Activated naive CD4-positive, alpha-beta T cell treated with Interleukin-2 at 50 U/mL for 16 hours (primary cell): ENCODE measurements at regions not wholly inside any gene's neighbourhood (a gene's known extent, or its start where the extent isn't known, plus 50 kb on each side); places are given as distances from the start of the nearest gene placed in this dataset.
"Not testable (repeated sequence)": the region's sequence is repeated elsewhere in the genome, so short reads cannot be mapped to it uniquely, and the experiment has no call there.

Source experiments
- DNase-seq: peaks from one replicate; pipeline ENCODE4 v3.0.0-alpha.2; 2020

DNA sequence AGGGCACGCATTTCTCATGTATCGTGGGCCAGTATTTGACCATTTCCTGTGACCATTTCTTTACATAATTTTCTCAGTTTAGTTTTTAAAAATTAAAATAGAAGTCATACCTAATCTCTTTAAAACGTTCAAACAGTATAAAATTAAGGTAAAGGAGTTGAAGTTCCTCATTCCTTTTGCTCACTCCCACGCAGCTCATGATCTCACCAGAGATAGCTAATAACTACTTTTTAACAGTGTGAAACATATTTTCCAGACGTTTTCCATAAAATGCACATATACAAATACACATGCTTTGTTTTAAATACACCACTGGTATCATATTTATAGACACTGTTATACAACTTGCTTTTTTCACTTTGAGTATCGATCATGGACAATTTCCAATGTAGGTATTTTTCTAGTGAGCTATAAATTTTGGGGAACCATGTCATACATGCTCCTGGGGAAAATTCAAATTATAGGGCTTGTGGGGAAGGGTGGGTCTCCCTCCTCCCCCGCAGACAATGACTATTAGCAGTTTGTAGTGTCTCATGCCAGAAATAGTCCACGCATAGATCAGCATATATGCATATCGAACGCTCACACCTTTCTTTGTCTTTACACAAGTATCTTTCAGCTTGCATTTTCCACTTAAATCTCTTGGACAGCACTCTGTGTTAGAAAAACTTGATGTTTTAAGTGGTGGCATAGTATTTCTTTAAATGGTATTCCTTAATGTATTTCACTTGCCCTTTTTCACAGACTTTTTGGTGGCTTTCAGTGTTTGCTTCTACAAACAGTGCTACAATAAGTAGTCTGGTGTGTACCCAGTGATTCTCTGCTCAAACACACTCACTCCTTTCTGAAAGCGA lies 145.5 kb upstream of the ZNF217 start:
- DNase-seq = no peak

DNA sequence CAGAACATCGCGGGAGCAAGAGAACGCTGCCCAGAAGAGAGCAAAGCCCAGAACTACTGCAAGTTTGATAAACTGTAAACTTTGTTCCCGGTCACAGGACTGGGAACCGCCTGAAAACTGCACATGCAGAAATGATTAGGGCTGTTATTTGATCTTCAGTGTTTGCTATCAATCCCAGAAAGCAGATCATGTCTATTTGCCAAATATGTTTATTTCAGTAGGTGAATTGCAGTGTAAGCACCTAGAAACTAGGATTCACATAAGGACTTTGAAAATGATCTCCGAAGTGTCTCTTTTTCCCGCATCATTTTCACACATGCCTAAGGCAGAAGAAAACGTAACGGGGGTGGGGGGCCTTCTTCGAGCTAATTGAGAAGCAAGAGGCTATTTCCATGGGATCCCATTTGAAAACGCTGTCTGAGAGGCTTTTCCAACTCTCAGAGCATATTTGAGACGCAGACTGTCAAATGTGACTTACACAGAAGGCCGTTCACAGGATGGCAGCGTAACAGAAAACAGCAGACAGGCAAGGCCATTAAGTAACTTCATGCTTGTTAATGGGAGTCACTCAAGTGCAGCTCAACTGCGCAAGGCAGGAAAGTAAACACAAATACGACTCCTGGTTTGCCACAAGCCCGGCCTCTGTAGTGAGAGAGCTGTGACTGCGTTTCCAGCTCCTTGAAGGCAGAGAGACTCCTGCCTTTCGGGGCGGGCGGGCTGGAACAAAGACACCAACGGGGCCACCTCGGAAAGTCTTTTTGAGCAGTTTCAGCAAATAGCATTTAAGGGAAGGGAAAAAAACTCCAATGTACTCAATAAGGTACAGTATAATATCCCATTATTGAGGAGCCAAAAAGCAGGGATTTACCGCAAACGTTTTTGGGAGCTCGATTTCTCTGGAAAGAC lies 144.7 kb upstream of the ZNF217 start:
- DNase-seq = no peak

DNA sequence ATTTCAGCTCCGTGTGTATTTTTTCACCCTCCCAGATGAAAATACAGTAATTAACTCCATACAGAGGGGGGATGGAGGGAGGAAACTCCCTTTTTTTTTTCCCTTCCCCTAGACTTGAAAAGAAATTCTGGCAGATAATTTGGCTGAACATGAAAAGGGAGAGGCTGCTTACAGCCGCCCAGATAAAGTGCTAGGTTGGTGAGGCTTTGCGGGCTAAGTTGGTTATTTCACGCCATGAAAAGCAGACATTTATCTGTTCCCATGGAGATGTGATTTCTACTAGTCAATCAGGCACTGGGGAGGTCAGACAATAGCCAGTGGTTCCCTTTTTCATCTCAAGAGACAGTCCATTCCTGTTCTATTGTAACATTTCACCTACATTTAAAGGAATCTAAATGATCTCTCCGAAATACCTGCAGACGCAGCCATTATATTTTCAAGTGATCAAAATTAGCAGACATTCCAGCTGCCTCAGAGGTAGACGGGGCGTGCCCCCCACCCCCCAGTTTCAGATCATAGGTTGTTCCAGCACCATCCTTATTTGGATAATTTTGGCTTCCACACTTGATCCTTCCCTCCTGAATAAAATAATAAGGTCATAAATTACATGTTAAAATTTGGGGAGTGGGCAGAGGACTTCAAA lies 143.9 kb upstream of the ZNF217 start:
- DNase-seq = no peak

DNA sequence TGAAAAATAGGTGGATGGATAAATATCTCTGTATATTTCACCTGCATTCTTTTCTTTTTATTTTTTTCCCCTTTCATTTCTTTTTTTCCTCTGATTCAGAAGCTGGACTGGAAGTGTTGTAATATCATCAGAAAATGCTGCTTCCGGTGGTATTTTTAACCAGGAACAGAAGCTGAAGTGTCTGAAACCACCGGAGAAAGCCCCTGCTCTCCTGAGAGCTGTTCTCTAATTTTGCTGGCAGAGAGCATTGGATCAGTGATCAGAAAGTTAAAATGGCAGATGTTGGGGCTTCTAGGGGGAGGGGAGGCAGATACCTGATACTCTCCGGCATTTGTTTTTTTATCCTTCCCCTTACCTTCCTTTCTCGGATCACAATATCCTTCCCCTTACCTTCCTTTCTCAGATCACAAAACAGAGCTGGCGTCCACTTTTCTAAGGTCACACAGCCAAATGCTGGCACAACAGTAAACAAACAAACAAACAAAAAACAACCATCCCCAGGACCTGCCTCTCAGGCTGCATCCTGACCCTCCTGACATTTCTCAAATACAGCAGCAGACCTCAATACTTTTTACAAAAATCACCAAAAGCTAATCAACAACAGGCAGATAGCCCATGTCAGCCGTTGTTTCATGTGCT lies 143.2 kb upstream of the ZNF217 start:
- no peak for DNase-seq

DNA sequence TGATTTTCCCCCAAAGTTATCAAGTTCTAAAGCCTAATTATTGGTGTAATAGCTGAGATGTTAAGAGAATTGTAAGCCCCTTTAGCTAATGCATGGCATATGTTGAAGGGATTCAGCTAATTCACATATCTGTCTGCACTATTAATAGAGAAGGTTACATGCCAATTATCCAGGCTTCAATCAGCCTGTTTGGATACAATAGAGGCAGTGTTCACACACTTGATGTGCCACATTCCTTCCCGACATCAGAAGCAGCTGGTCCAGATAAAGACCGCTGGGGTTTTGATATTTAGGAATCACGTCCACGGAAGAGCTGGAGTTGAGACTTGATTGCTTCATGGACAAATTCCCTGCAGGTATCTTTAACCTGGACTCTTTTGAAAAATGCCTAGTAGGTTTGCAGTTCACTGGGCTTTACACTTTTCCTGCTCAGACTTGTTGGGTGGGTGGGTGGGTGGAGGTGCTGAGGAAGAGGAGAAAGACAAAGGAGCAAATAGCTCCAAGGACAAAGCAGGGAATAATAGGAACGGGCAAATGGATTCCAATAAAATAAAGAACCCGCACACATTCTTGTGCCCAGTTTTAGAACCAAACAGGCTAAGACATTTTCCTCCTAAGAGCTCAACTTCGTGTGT lies 142.6 kb upstream of the ZNF217 start:
- DNase-seq = no peak

DNA sequence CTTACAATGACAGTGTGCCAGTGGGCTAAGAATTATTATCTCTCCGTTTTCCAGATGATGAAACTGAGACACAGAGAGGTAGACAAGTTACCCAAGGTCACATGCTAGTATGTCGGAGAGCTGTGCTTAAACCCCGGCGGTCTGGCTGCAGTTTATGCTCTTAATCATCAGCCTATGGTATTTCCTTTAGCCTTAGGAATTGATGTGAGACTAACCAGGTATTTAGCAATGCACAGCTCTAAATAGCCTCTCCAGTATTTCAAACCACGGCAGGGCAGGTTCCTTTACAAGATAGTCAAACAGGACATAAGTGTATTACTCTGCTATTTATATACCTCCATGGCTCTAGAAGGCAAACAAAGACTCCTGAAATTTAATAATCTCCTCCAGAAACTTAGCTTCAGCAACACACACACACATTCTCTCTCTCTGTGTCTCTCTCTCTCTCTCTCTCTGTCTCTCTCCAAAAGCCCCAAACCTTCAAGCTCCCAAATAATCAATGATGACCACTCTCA lies 142.0 kb upstream of the ZNF217 start:
- no peak for DNase-seq

DNA sequence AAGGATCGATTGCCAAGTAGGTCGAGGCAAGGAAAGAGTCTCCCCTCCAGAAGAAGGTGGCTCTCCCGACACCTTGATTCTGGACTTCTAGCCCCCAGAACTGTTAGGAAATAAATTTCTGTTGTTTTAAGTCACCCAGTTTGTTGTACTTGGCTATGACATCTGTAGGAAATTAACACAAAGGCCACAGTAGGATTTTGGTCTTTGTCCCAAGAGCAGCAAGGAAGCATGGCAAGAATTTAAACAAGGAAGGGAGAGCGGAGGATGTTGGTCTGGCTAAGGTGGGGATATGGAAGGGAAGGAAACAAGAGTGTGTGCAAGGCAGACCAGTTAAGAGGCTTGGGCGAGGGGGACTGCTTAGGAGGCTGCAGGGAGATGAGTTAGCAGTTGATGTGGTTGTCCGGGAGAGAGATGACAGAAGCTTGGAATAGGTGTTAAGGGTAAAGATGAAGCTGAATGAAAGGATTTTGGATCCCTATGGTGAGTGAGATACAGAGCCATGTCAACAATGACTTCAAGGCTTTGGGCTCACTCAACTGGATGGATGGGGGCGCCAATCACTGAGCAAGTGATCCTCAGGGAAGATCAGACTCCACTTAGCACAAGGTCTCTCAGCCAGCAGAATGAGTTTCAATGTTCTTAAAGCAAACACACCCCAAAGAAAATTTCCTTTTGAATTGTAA lies 140.5 kb upstream of the ZNF217 start:
- DNase-seq = no peak

DNA sequence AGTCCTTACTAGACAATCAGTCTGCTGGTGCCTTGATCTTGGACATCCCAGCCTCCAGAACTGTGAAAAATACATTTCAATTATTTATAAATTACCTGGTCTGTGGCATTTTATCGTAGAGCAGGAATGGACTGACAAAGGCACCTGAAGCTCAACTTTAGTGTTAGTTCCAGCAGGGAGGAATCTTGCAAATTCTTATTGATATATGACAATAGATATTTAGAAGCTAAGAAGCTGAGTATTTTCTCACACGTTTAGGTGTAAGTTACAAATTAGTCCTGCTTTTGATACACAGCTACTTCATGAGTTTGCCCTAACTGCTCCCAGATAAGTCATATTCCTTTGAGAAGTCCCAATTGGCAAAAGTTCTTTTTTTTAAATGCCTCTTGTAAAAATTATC lies 138.0 kb upstream of the ZNF217 start:
- DNase-seq = no peak

DNA sequence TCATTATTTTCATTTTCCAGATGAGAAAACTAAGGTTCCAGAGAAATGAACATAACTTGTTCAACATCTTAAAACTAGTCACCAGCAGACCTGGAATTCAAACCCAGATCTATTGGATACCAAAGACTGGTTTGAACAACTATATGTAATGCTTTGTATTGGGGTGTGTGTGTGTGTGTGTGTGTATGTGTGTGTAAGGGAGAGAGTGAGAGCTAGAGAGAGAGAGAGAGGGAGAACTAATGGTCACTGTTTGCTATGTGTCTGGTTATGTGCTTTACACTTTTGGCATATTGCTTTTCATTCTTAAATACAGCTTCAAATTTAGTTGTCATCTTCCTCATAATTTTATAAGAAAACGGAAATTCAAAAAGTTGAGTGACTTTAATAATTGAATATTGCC lies 134.7 kb upstream of the ZNF217 start:
- no peak for DNase-seq

DNA sequence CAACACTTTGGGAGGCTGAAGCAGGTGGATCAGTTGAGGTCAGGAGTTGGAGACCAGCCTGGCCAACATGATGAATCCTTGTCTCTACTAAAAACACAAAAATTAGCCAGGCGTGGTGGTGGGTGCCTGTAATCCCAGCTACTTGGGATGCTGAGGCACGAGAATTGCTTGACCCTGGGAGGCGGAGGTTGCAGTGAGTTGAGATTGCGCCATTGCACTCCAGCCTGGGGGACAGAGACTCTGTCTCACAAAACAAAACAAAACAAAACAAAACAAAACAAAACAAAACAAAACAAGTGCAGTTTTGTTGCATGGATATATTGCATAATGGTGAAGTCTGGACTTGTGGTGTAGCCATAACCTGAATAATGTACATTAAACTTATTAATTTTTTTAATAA lies 133.6 kb upstream of the ZNF217 start:
- DNase-seq = not testable (repeated sequence)

DNA sequence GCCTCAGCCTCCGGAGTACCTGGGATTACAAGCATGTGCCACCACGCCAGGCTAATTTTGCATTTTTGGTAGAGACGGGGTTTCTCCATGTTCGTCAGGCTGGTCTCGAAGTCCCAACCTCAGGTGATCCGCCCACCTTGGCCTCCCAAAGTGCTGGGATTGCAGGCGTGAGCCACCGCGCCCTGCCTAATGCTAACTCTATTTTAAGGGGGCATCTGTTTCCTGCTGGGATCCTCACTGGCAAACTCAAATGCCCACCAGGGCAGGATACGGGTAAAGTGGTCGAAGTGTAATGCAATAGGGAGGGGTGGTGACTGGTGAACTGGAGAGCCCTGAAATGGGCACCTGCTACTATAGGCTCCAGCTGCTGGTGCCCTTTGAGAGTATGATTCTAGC lies 131.9 kb upstream of the ZNF217 start:
- no peak for DNase-seq

DNA sequence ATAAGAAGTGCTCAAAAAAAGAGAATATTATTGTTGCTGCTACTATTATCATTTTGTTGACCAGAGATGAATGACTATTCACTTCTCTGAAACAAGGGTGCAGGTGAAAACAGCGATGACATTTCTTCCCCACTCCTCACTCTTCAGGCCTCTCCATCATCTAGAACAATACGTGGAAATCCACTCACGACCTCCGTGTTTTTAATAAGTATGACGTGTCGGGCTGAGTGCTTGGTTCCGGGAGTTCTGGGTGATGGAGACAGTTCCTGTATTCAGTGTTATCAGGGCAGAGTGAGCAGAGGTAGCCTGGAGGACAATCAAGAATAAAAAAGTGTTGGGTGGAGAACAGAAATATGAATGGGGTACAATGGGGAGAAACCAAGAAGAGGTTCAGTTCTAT lies 130.0 kb upstream of the ZNF217 start:
- DNase-seq = no peak

DNA sequence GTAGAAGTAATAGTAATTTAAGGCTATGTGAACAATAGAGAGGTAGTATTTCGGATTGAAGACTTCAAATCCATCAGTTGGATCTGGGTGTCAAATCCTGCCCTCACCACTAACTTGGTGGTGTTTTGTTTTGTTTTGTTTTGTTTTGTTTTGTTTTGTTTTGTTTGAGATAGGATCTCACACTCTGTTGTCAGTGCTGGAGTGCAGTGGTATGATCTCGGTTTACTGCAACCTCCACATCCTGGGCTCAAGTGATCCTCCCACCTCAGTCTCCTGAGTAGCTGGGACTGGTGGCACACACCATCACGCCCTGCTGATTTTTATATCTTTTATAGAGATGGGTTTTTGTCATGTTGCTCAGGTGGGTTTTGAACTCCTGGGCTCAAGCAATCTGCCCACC lies 129.4 kb upstream of the ZNF217 start:
- no peak for DNase-seq

DNA sequence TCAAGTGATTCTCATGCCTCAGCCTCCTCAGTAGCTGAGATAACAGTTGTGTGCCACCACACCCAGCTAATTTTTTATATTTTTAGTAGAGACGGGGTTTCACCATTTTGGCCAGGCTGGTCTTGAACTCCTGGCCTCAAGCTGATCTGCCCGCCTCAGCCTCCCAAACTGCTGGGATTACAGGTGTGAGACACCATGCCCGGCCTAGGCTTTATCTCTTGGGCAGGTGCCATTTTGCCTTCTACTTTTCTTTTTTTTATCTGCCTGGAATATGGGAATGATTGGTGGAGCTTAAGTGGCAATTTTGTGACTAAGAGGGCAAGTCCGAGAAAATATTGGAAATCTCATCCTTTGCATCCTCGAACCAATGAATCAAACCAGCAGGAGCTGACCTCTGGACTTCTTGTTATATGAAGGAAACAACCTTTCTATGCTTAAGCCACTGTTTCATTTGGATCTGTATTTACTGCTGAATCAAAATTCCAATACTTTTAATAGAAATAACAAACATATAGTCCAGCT lies 128.9 kb upstream of the ZNF217 start:
- no peak for DNase-seq

DNA sequence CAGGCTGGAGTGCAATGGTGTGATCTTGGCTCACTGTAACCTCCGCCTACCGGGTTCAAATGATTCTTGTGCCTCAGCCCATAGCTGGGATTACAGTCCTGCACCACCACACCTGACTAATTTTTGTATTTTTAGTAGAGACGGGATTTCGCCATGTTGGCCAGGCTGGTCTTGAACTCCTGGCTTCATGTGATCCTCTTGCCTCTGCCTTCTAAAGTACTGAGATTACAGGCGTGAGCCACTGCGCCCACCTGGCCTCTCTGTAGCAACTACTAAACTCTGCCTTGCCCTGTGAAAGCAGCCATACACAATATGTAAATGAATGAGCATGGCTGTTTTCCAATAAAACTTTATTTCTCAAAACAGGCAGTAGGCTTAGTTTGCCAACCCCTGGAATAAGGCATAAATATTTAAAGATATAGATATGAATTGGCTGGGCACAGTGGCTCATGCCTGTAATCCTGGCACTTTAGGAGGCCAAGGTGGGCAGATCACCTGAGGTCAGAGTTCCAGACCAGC lies 127.9 kb upstream of the ZNF217 start:
- not testable (repeated sequence) for DNase-seq

DNA sequence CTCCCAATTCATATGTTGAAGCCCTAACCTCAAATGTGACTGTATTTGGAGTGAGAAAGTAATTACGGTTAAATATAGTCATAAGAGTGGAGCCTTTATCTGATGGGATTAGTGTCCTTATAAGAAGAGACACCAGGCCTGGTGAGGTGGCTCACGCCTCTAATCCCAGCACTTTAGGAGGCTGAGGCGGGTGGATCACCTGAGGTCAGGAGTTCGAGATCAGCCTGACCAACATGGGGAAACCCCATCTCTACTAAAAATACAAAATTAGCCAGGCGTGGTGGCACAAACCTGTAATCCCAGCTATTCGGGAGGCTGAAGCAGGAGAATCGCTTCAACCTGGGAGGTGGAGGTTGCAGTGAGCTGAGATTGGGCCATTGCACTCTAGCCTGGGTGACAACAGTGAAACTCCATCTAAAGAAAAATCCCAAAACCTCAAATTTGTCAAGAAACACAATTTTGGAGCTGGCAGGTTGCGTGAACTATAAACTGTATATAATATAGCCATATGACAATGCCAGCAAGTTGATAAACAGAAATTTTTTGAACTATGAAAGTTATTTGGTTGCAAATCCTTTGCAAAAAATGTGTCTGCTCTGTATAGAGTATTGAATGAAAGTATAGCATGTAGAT lies 125.6 kb upstream of the ZNF217 start:
- not testable (repeated sequence) for DNase-seq

DNA sequence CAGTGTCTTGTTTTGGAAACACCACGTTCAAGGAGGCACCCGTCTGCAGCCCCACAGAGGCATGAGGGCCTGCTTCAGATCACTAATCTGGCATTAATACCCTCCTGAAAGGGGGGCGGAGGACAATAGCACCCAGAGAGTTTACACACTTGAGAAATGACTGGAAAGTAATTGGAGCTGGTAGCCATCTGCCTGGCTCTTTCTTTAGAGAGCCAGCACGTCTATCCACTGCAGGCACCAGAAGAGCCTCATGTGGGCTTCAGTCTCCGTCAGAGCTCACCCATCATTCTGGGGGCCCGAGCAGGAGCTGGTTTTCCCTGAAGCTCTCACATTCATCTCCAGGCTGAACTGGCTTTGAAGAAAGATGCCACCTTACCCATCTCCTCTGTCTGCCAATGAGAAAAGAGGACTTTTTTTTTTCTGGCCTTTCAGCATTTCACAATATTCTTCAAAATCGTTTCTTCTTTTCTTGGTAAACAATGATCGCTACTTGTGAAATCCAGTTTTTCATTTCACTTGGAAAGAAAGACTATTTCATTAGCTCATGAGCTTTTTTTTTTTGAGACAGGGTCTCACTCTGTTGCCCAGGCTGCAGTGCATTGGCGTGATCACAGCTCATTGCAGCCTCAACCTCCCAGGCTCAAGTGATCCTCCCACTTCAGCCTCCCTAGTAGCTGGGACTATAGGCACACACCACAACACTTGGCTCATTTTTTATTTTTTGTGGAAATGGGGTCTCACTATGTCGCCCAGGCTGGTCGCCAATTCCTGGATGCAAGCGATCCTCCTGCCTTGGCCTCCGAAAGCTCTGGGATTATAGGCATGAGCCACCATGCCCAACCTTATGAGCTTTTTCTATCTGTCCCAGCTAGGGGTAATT lies 124.7 kb upstream of the ZNF217 start:
- DNase-seq = no peak

DNA sequence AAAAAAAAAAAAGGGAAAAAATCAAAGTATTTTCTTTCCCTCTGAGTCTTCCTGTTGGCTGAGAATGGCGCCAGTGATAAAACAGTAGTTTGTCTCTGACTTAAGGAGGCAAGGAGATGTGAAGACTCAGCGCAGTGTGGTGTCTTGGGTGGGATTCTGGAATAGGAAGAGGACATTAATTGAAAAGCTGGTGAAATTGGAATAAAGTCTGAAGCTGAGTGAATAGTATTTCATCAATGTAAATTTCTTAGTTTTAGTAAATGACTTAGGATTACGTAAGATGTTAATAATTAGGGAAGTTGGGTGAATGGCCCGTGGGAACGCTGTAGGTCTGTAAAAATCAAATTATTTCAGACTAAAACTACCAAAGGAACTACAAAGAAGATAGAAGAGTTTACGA lies 122.8 kb upstream of the ZNF217 start:
- no peak for DNase-seq

DNA sequence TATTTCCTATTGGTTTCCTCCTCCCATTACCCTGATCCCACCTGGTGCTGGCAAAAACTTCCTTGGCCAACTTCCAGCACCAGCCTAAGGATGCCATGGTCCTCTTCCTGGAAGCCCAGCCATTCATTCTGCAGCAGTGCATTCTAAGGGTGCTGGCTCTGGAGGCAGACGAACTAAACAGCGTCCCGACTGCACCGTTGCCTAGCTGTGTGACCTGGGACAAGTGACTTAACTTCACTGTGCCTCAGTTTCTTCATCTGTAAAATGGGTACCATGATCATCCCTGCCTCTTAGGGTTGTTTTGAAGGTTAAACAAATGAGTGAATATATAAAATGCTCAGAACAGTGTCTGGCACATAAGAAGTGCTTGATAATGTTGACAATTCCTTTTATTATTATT lies 120.9 kb upstream of the ZNF217 start:
- DNase-seq = no peak
